Loucy (cell line): ENCODE measurements at regions not wholly inside any gene's neighbourhood (a gene's known extent, or its start where the extent isn't known, plus 50 kb on each side); places are given as distances from the start of the nearest gene placed in this dataset.
"Not testable (repeated sequence)": the region's sequence is repeated elsewhere in the genome, so short reads cannot be mapped to it uniquely, and the experiment has no call there.

Experiments
- H2AFZ ChIP-seq: fragments of 200-600 bp; sonication (generic); 2 replicates; pipeline ENCODE4 v1.6.0; 2016; ENCODE audit warnings: antibody characterized with exemption, mild to moderate bottlenecking, low read length, moderate library complexity
- H3F3A ChIP-seq: fragments of 200-600 bp; 2 replicates; pipeline ENCODE4 v1.6.0; 2016; ENCODE audit warnings: antibody characterized with exemption, low read depth, mild to moderate bottlenecking
- H3K27me3 ChIP-seq: fragments of 200-600 bp; sonication (generic); 2 replicates; pipeline ENCODE4 v1.6.1; 2014; ENCODE audit warnings: low read length, mild to moderate bottlenecking; ENCODE audit not compliant: insufficient read depth, poor library complexity, severe bottlenecking
- H3K36me3 ChIP-seq: fragments of 200-600 bp; sonication (generic); 2 replicates; pipeline ENCODE4 v1.6.1; 2016; ENCODE audit warnings: low read length; ENCODE audit not compliant: insufficient read depth
- H3K4me1 ChIP-seq: fragments of 200-600 bp; sonication (generic); 2 replicates; pipeline ENCODE4 v1.5.1; 2014; ENCODE audit warnings: low read length, mild to moderate bottlenecking; ENCODE audit not compliant: insufficient read depth, poor library complexity, severe bottlenecking
- H3K4me2 ChIP-seq: fragments of 200-600 bp; sonication (generic); 2 replicates; pipeline ENCODE4 v1.6.0; 2014; ENCODE audit warnings: antibody characterized with exemption, low read length, low read depth, mild to moderate bottlenecking; ENCODE audit not compliant: poor library complexity, severe bottlenecking
- H3K4me3 ChIP-seq: fragments of 200-600 bp; sonication (generic); 2 replicates; pipeline ENCODE4 v1.5.1; 2014; ENCODE audit warnings: low read length, mild to moderate bottlenecking, mixed read lengths; ENCODE audit not compliant: poor library complexity, severe bottlenecking
- H3K79me2 ChIP-seq: fragments of 200-600 bp; sonication (generic); 2 replicates; pipeline ENCODE4 v1.6.1; 2014; ENCODE audit warnings: low read length; ENCODE audit not compliant: insufficient read depth
- H3K9ac ChIP-seq: fragments of 200-600 bp; sonication (generic); 2 replicates; pipeline ENCODE4 v1.6.0; 2014; ENCODE audit warnings: mild to moderate bottlenecking, low read depth, low read length, moderate library complexity; ENCODE audit not compliant: poor library complexity, severe bottlenecking
- H3K9me2 ChIP-seq: fragments of 200-600 bp; sonication (generic); replicated peaks from 2 replicates; pipeline ENCODE4 v1.6.1; 2016; ENCODE audit warnings: low read depth, low read length, mixed read lengths
- H3K9me3 ChIP-seq: fragments of 200-600 bp; sonication (generic); 2 replicates; pipeline ENCODE4 v1.6.1; 2014; ENCODE audit warnings: mild to moderate bottlenecking, antibody characterized with exemption, low read length, low read depth; ENCODE audit not compliant: insufficient read depth
- H4K20me1 ChIP-seq: fragments of 200-600 bp; sonication (generic); 2 replicates; pipeline ENCODE4 v1.6.0; 2014; ENCODE audit warnings: antibody characterized with exemption, low read length, mild to moderate bottlenecking; ENCODE audit not compliant: insufficient read depth, poor library complexity, severe bottlenecking

DNA sequence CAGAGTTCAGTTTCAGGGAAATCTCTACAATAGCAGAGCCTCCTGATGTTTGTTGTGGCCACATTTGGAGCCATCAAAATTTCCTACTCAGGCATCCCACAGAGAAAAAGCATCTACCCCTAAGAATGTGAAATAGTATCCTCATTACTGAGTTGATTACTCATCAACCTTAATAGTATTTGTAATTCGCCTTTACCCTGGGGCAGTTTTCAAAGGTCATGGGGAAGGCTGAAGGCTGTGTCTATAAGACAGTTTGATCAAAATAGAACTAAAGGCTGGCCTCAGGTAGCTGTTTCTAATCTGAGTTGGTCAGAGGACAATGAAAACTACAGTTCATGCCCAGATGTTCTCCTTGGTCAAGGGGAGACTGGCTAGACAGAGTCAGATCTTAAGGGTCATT lies 189.7 kb downstream of the ZNF92 start:
- H3F3A ChIP-seq, H3K27me3 ChIP-seq, H3K4me1 ChIP-seq, H3K79me2 ChIP-seq, H3K9ac ChIP-seq, H3K36me3 ChIP-seq, H3K9me3 ChIP-seq, H3K4me2 ChIP-seq, H3K9me2 ChIP-seq, H2AFZ ChIP-seq, H4K20me1 ChIP-seq, H3K4me3 ChIP-seq: not testable (repeated sequence)

DNA sequence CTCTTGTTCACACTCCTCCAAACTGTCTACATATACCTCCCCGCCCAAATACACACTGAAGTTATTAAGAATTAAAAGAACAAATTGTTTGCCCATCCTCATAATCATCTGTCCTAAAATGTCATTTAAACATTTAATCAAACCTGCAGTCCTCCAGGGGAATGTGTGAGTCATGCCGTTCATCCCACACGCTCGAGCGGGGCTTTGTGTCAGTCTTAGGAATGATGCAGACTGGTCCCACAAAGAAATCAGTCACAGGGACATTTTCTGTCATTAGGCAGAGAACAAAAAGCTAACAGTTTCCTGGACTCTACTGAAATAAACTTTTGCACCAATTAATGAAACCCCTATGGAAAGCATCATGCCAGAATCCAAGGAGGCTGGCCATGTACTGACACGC lies 194.6 kb downstream of the ZNF92 start:
- H3K9me3 ChIP-seq, H3K4me3 ChIP-seq, H3K36me3 ChIP-seq, H3K27me3 ChIP-seq, H3K79me2 ChIP-seq, H3K9me2 ChIP-seq, H3K4me2 ChIP-seq, H4K20me1 ChIP-seq, H3K4me1 ChIP-seq, H2AFZ ChIP-seq, H3K9ac ChIP-seq, H3F3A ChIP-seq: not testable (repeated sequence)

DNA sequence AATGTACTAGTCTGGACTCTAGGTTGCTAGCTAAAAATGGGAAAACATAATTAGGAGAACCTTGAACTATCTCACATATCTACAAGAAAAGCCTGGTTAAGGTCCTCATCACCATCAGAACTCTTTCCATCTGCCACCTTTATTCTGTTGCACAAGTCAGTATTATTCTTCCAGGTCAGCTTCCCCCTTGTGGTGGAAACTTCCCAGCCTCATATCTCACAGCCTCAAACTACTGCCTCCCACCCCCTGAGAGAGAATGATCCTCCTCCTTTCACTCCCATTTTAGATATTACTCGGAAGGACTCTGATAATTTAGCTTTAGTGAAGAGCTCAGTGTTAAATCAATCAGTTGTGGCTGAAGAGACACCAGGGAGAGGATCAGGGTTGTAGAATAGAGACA lies 197.3 kb downstream of the ZNF92 start:
- H3K79me2 ChIP-seq, H3K4me2 ChIP-seq, H3K9me2 ChIP-seq, H2AFZ ChIP-seq, H3K9me3 ChIP-seq, H3K9ac ChIP-seq, H3F3A ChIP-seq, H4K20me1 ChIP-seq, H3K4me3 ChIP-seq, H3K27me3 ChIP-seq, H3K4me1 ChIP-seq, H3K36me3 ChIP-seq: not testable (repeated sequence)

DNA sequence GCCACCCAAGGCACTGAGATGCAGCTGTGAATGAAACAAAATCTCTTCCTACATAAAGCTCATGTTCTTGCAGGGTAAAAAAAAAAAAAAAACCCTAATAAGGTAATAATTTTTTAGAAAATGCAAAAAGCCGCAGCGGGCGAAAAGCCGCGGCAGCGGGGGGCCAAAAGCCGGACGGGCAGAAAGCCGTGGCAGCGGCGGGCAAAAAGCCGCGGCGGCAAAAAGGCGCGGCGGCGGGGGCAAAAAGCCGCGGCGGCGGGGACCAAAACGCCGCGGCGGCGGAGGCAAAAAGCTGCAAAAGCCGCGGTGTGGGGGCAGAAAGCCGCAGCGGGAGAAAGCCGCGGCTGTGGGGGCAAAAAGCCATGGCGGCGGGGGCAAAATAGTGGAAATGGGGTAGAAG lies 198.9 kb downstream of the ZNF92 start:
- H3K9me3 ChIP-seq, H3F3A ChIP-seq, H3K4me3 ChIP-seq, H3K9me2 ChIP-seq, H3K9ac ChIP-seq, H3K4me2 ChIP-seq, H3K36me3 ChIP-seq, H3K79me2 ChIP-seq, H4K20me1 ChIP-seq, H3K4me1 ChIP-seq, H3K27me3 ChIP-seq, H2AFZ ChIP-seq: not testable (repeated sequence)

DNA sequence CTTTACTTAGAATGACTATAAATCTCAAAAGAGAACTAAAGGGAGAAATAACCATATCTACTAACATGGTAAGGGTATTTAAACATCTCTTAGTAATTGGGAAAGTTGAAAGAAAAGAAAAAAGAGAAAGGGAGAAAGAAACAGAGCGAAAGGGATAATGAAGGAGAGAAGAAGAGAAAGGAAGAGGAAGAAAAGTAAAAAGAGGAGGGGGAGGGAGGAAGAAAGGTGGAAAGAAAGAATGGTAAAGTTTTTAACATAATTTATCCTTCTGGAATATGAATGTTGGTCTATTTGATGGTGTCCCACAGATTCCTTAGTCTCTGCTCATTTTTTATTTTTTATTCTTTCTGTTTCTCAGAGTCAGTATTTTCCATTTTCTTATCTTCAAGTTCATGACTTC lies 202.7 kb downstream of the ZNF92 start:
- not testable (repeated sequence) for H3K4me2 ChIP-seq, H3K4me1 ChIP-seq, H3K79me2 ChIP-seq, H3F3A ChIP-seq, H3K9me2 ChIP-seq, H3K9me3 ChIP-seq, H3K27me3 ChIP-seq, H2AFZ ChIP-seq, H3K36me3 ChIP-seq, H4K20me1 ChIP-seq, H3K4me3 ChIP-seq, H3K9ac ChIP-seq

DNA sequence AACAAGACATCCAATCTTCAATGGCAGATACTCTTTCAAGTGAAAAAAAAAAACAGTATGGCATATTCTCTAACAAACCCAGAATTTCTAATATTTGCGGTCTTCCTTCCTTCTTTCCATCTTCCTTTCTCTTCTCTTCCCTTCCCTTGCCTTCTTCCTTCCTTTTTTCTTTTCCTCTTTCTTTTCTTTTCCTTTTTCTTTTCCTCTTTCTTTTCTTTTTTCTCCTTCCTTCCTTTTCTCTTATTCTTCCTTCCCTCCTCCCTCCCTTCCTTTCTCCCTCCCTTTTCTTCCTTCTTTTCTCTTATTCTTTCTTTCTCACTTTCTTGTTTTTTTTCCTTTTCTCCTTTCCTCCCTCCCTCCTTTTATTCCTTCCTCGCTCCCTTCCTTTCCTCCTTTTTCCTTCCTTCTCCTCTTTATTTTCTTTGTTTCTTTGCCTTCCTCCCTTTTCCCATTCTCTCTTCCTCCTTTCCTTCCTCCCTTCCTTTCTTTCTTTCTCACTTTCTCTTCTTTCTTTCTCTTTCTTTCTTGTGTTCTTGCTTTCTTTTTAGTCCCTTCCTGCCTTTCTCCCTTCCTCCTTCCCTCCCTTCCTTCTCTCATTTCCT lies 209.0 kb downstream of the ZNF92 start:
- H2AFZ ChIP-seq = not testable (repeated sequence)

DNA sequence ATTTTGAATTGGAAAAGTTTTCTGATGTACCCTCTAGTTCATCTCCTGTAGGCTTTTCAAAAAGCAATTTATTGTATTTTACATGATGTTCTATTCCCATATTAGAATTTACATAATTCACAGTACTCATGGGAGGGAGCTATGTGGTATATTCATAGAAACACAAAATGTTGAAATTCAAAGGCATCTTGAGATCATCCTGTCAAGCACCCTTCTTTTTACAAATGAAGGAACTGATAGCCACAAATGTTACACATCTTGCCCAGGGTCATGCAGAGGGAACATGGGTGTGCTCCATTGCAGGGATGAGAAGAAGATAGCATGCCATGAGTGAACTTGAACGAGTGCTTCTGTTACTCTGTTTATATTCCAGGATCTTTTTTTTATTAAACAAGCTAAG lies 228.8 kb downstream of the ZNF92 start:
- not testable (repeated sequence) for H4K20me1 ChIP-seq, H3F3A ChIP-seq, H3K79me2 ChIP-seq, H3K9me2 ChIP-seq, H3K36me3 ChIP-seq, H3K4me3 ChIP-seq, H3K4me1 ChIP-seq, H2AFZ ChIP-seq, H3K9me3 ChIP-seq, H3K27me3 ChIP-seq, H3K9ac ChIP-seq, H3K4me2 ChIP-seq

More for the DNA sequence above, 209.0 kb downstream of the ZNF92 start:
- H3K4me2 ChIP-seq, H3K36me3 ChIP-seq, H4K20me1 ChIP-seq, H3K9me2 ChIP-seq, H3K9me3 ChIP-seq, H3K79me2 ChIP-seq, H3K4me1 ChIP-seq, H3K9ac ChIP-seq, H3K4me3 ChIP-seq, H3F3A ChIP-seq, H3K27me3 ChIP-seq: not testable (repeated sequence)
